ENCODE measurements at regions not wholly inside any gene's neighbourhood (a gene's known extent, or its start where the extent isn't known, plus 50 kb on each side); places are given as distances from the start of the nearest gene placed in this dataset.

GRCh38 chr9:88889386-88889785 lies 101.9 kb upstream of the S1PR3 start:
- Histone ChIP-seq H2BK120ac (ENCODE audit: low read depth, low read length) (no peak overlapping the region), H3K27me3 (ENCODE audit: control insufficient read depth, insufficient read depth, low read length) (no peaks in the 10 kb centered on the region; the same call in 1 of the 2 replicates), H3K4me3 (ENCODE audit: insufficient read depth, low read depth, low read length) (no peak overlapping the region), H3K23ac (ENCODE audit: low read depth, low read length) (no peak overlapping the region), H3K9ac (ENCODE audit: low read depth, low read length) (no peak overlapping the region), H4K20me1 (ENCODE audit: insufficient read depth, low read length) (no peaks in the 10 kb centered on the region), H4K5ac (ENCODE audit: low read depth, low read length) (no peak overlapping the region), H3K27ac (ENCODE audit: insufficient read depth, low read length) (no peak overlapping the region), H2BK5ac (ENCODE audit: low read depth, low read length, poor library complexity, severe bottlenecking) (no peak overlapping the region), H2AK9ac (replicated peaks; ENCODE audit: low read depth, low read length, poor library complexity) (no peak overlapping the region), H3K14ac (replicated peaks; ENCODE audit: low read depth, low read length) (no peak overlapping the region), H2BK20ac (ENCODE audit: low read depth, low read length) (no peak overlapping the region), H3K18ac (ENCODE audit: low read depth, low read length) (no peak overlapping the region), H3K36me3 (ENCODE audit: control insufficient read depth, insufficient read depth, low read length) (no peaks in the 10 kb centered on the region), H2BK15ac (ENCODE audit: low read depth, low read length) (no peak overlapping the region), H2AFZ (replicated peaks; ENCODE audit: low read length, poor library complexity) (no peak overlapping the region), H3K4ac (ENCODE audit: low read depth, low read length) (no peak overlapping the region), H3K56ac (ENCODE audit: extremely low read depth, insufficient read depth, low read length) (no peak overlapping the region), H2AK5ac (ENCODE audit: low read depth, low read length) (no peak overlapping the region), H3K79me1 (ENCODE audit: low read depth in 1 of 2, low read length in 2 of 2) (no peaks in the 10 kb centered on the region), H3K4me2 (ENCODE audit: low read depth, low read length) (no peak overlapping the region), H3K9me3 (ENCODE audit: control insufficient read depth, insufficient read depth, low read length) (no peaks in the 10 kb centered on the region; the same call in 1 of the 2 replicates), H4K8ac (ENCODE audit: low read depth in 2 of 2, low read length in 2 of 2) (no peak overlapping the region), H4K91ac (ENCODE audit: insufficient read depth, low read depth, low read length) (no peak overlapping the region), H3K4me1 (ENCODE audit: control insufficient read depth, insufficient read depth, low read length) (0 out of 2 replicates have a peak, but pooled peaks cover 2% of the 10 kb centered on the region), H3K9me1 (ENCODE audit: insufficient read depth, low read length) (0 out of 2 replicates have a peak, but pooled peaks cover 2% of the 10 kb centered on the region)
- intact Hi-C loops (cut with micrococcal nuclease), result no loop called here
- BruUV-seq (replicated peaks), result no TSS peak
- dilution Hi-C loops (cut with HindIII; ENCODE audit: low sequenced_read_pairs, unreplicated experiment), result no loop called here
- in situ Hi-C loops (cut with MboI; ENCODE audit: low sequenced_read_pairs), result no loop called here
- 40% methylated on average over 1 of the region's 4 CpGs; no CpG with 5 or more reads in 1 of the 2 experiments for WGBS, 2 experiments (ENCODE audit: extremely low coverage in 2 of 2, insufficient read length in 1 of 2)
- ChIA-PET CTCF (no interaction called here), POLR2A (ENCODE audit: unreplicated experiment) (no interaction called here)
- ATAC-seq (ENCODE audit: low read depth), result no peak
- TF ChIP-seq FOS (IDR thresholded peaks at IDR 0.05; ENCODE audit: low read depth, low read length), result no peak
- TF ChIP-seq ELK1 (IDR thresholded peaks at IDR 0.05; ENCODE audit: borderline replicate concordance, low read depth, low read length), result no peak
- no peak for TF ChIP-seq MAFK (IDR thresholded peaks at IDR 0.05; ENCODE audit: low read depth, low read length)
- TF ChIP-seq CTCF (conservative IDR thresholded peaks at IDR 0.05; ENCODE audit: low read depth, low read length), result no peak
- no peak for TF ChIP-seq CEBPB (IDR thresholded peaks at IDR 0.05; ENCODE audit: low read depth, low read length)
- DNase-seq, result peak; percentile 32

Measured in IMR-90 (cell line).